Fibroblast of peridontal ligament (primary cell): ENCODE measurements at regions not wholly inside any gene's neighbourhood (a gene's known extent, or its start where the extent isn't known, plus 50 kb on each side); places are given as distances from the start of the nearest gene placed in this dataset.
"Not testable (repeated sequence)": the region's sequence is repeated elsewhere in the genome, so short reads cannot be mapped to it uniquely, and the experiment has no call there.

ENCODE experiments used
- DNase-seq: peaks from one replicate; pipeline ENCODE4 v3.0.0-alpha.2; 2010; ENCODE audit errors: extremely low read depth

DNA sequence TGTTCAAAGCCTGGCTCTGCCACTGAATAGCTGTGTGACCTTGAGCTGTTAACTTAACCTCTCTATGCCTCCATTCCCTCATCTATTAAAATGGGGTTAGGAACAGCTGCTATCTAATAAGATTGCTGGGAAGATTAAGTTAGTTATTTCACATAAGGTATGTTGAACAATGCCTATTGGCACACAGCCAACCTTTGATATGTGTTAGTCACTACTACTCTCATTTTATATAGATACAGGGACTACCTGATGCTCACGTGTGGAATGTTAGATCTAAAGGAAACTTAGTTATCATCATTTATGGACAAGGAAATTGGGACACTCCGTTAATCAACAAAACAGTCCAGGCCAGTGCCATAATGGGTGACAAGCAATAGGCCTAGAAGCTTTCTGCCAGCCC is 332.4 kb upstream of the PPP2R3A start:
- DNase-seq: no peak

- no peak for DNase-seq
Observed at GRCh38 chr3:135636596-135636995, 328.9 kb upstream of the PPP2R3A start.

GRCh38 chr3:135637013-135637412 is 328.5 kb upstream of the PPP2R3A start:
- no peak for DNase-seq

GRCh38 chr3:135641761-135642160 is 323.8 kb upstream of the PPP2R3A start:
- DNase-seq: no peak

GRCh38 chr3:135645541-135645940 is 320.0 kb upstream of the PPP2R3A start:
- DNase-seq: no peak

GRCh38 chr3:135646873-135647272 is 318.7 kb upstream of the PPP2R3A start:
- no peak for DNase-seq

DNA sequence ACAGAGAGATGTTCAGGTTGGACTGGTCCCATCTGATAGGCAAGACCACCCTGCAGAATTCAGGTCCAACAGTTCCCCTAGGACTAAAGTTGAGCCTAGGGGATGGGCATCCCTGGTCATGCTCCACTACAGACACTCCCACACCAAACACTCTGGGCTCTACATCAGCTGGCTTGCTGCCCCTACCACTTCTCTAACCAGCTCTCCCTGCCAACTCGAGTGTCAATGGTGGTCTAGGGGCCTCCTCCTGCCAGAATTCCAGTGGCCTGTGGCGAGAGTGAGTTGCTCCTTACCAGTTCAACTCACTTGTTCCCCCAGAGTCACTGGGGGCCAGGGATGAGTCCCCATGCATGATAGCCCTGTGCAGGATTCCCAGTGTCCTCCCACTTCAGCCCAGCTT is 316.2 kb upstream of the PPP2R3A start:
- no peak for DNase-seq

DNA sequence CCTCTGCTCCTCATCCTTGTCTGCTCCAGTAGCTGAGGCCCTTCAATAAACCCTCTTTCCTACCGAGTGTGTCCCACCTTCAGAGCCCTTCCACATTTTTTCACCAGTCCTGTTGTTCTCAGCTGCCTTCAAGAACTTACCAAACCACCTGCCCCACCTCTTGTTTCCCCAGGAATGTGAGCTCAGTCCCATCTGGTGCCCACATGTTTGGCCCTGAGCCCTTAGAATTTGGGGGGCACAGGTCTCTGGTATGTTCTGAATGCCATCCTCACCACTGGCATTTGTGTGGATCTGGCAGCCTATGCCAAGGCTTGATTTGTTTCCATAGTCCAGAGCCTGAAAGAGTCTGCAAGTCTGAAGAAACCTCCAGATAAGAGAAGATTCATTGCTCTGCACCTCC is 315.2 kb upstream of the PPP2R3A start:
- no peak for DNase-seq

DNA sequence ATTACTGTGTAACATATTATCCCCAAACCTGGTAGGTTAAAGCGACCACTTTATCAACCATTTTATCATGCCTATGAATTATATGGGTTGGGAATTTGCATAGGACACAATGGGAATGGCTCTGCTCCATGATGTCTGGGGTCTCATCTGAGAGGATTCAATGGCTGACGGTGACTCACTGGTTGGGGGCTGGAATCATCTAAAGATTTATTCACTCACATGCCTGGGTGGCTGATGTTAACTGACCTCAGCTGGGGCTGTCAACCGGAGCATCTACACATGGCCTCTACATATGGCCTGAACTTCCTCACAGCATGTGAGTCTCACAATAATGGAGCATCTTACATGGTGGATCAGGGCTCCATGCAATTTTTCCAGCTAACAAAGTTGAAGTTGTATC is 313.1 kb upstream of the PPP2R3A start:
- no peak for DNase-seq

DNA sequence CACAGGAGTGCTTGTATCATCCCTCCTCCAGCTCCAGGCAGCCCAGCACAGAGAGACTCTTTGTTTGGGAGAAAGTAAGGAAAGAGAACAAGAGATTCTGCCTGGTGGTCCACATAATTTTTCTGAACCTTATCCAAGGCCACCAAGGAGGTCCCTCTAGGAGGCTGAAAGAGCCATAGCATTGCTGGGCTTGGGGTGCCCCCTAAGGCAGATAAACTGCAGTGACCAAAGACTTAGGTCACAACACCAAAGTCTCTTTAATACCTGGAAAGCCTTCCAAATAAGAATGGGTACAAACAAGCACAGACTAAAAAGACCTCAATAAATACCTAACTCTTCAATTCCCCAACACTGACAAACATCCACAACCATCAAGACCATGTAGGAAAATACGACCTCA is 310.2 kb upstream of the PPP2R3A start:
- DNase-seq: no peak

DNA sequence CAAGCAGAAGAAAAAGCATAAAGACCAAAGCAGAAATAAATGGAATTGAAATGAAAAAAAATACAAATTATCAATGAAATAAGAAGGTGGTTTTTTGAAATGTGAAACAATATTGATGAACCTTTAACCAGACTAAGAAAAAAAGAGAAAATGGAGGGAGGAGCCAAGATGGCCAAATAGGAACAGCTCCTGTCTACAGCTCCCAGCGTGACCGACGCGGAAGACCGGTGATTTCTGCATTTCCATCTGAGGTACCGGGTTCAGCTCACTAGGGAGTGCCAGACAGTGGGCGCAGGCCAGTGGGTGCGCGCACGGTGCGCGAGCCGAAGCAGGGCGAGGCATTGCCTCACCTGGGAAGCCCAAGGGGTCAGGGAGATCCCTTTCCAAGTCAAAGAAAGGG is 307.1 kb upstream of the PPP2R3A start:
- not testable (repeated sequence) for DNase-seq

DNA sequence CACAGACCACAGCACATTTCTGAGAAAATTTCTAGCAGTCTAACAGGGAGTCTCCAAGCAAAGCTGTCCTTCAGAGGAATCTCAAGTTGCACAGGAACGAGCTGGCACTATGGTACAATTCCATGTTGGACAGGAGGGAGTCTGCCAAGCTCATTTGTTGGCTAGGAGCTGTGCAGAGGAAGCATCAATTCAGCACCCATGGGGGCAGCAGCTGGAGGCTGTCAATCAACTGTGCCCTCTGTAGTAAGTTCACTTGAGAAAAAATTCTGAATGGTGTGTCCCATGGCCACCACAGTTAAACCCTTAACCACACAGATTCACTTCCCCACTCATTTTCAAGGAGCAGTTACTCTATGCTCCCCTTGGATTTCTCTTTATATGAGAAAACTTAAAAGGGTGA is 298.5 kb upstream of the PPP2R3A start:
- DNase-seq: no peak

DNA sequence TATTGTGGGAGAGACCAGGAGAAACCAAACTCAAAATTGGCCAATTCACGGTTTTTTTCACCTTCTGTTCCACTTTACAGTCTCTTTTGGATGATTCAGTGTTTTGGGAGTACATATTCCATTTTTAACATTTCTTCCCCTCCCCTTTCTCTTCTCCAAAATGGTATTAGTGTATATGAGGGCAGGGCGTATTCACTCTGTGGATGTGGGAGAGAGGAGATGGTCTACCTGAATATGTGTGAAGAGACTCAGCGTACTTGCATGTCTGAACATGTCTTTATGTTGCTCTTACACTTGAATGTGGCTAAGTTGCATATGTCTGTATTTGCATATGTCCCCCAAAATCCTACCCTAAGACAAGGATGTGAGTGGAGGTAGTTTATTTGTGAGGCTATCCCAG is 291.0 kb upstream of the PPP2R3A start:
- DNase-seq: no peak

- DNase-seq: no peak
Observed at GRCh38 chr3:135678386-135678785, 287.1 kb upstream of the PPP2R3A start.

DNA sequence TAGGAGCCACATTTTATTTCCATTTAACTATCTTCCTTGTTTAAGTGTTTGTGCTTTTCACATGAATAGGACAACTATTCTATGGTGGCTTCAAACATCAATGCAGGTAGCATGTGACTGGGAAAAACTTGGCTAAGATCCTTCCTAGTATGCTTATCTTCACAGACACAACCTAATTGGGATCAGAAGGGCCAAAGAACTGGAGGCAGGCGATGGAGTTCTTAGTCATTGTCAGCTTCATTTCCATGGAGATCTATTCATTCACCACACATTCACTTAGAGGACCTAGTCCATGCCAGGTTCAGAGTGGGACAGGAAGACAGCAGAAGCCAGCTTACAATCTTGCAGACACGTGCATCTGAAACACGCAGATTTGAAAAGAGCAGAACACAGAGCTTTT is 277.5 kb upstream of the PPP2R3A start:
- no peak for DNase-seq

DNA sequence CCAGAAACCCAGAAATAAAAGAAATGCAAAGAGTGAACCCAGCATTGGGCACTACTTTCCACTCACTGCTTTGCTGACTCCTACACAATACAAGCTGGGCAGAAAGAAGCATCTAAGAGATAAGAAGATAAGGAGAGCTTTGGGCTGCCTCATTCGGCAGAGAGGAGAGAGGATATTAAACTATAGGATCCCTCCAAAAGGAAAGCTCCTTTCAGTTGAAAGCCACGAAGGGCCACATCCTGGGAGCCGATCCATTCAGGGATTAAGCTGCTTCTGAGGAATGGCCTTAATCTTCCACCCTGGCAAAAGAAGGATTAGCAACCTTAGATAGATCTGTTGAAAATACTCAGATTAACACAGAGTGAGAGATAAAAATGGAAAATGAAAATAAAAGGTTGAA is 274.9 kb upstream of the PPP2R3A start:
- no peak for DNase-seq

DNA sequence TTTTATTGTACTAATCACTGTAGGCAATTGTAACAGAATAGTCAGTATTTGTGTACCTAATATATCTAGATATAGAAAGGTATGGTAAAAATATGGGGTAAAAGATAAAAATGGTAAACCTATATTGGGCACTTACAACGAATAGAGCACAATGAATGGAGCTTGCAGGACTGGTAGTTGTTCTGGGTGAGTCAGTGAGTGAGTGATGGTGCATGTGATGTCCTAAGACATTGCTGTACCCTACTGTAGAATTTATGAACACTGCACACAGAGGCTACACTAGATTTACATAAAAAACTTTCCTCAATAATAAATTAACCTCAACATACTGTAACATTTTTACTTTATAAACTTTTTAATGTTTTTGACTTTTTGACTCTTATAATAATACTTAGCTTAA is 274.3 kb upstream of the PPP2R3A start:
- no peak for DNase-seq

GRCh38 chr3:135694142-135694541 is 271.4 kb upstream of the PPP2R3A start:
- no peak for DNase-seq

DNA sequence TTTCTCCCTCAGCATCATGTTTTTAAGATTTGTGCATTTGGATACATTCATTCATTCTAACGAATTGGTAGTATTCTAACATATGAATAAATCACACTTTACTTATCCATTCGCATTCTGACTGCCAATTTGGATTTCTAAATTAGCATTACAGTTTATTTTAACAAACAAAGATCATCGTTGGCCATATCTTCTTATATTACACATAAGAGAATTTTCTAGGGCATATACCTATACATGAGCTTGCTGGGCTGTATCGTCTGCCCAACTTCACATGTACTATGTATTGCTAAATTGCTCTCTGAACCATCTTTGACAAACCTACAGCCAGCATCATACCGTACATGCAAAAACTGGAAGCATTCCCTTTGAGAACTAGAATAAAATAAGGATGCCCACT is 265.8 kb upstream of the PPP2R3A start:
- no peak for DNase-seq

DNA sequence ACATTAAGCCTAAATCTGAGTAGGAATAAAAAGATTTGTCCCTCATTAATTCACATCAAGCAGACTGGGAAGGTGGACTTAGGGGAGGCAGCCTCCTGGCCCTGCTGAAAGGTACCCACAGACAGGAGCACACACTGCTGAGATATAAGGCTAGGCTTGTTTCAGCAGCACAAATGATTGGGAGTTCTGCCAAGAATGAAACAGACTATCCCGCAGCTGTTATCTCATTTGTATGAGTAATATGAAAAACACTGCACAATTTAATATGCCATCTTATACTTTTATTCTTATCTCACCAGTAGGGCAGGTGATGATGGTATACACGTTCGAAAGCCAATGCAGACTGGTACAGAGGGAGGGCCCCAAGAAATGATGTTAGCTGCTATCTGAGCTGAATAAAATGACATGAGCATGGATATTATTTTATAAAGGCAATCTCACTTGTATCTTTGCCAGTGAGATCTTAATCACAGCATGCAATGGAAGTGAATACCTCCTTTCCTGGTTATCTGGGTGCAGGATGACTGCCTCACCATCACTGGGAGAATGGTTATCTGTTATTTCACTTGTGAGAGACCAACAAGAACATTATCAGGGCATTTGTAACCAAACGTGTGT is 258.7 kb upstream of the PPP2R3A start:
- DNase-seq: no peak

- DNase-seq: no peak
Observed at GRCh38 chr3:135719449-135719848, 246.1 kb upstream of the PPP2R3A start.

DNA sequence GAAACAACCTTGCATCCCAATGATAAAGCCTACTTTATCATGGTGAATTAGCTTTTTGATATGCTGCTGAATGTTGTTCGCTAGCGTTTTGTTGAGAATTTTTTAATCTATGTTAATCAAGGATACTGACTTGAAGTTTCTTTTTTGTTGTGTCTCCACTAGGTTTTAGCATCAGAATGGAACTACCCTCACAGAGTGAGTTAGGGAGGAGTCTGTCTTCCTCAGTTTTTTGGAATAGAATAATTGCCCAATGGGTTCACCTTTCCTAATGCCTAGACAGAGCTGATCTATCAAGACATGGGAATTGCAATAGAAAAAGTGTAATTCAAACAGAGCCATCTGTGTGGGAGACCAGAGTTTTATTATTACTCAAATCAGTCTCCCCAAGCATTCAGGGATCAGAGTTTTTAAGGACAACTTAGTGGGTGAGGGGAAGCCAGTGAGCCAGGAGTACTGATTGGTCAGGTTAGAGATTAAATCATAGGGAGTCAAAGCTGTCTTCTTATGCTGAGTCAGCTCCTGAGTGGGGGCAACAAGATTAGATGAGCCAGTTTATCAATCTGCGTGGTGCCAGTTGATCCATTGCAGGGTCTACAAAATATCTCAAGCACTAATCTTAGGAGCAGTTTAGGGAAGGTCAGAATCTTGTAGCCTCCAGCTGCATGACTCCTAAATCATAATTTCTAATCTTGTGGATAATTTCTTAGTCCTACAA is 237.4 kb upstream of the PPP2R3A start:
- no peak for DNase-seq

DNA sequence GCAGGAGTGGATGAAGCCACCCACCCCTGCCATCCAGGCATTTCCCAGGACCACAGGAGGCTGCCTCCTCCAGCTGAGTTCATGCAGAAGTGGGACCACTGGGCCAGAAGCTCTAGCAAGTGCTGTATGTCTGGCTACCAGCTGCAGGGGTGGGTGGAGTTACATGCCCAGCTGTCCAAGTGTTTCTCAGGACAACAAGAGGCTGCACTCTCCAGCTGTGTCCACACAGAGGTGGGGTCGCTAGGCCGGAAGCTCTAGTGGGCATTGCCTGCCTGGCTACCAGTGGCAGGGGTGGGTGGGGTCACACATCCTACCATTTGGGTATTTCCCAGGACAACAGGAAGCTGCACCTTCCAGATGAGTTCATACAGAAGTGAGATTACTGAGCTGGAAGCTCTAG is 234.0 kb upstream of the PPP2R3A start:
- no peak for DNase-seq

- DNase-seq: peak; percentile 12
Observed at GRCh38 chr3:135736740-135737139, 228.8 kb upstream of the PPP2R3A start.
